Endothelial cell of umbilical vein (primary cell): ENCODE measurements at regions not wholly inside any gene's neighbourhood (a gene's known extent, or its start where the extent isn't known, plus 50 kb on each side); places are given as distances from the start of the nearest gene placed in this dataset.

Source experiments
- BruUV-seq: library from RNA; stranded (reverse); fragments of 400-500 nt; replicated peaks from 2 replicates; lab custom pipeline; 2021; lab: Mats Ljungman, UMichigan
- CTCF ChIA-PET: fragments of 300-600, 350-600 bp; sonication (Branson Sonifier 250); formaldehyde crosslinking; loops from one replicate; lab custom pipeline; 2021; ENCODE audit warnings: antibody characterized with exemption, inconsistent platforms; lab: Charles Lee
- POLR2A ChIA-PET: fragments of 300-600, 350-600 bp; sonication (Branson Sonifier 250); formaldehyde crosslinking; loops from one replicate; lab custom pipeline; 2021; ENCODE audit warnings: antibody characterized with exemption, inconsistent platforms; lab: Charles Lee
- DNase-seq: peaks from one replicate; pipeline ENCODE4 v3.0.0-alpha.2; 2011; ENCODE audit warnings: low read depth, low spot score
- FAIRE-seq: peaks from 2 replicates; lab custom pipeline; 2011; peaks lifted over from hg19 to GRCh38; lab: Jason Lieb, UNC
- H2AFZ ChIP-seq: 2 replicates; pipeline ENCODE4 v1.6.0; 2012; ENCODE audit warnings: low read depth, low read length, control low read depth, inconsistent platforms
- H3K27ac ChIP-seq: 2 replicates; pipeline ENCODE4 v1.5.1; 2011; ENCODE audit warnings: low read depth, mild to moderate bottlenecking, control low read depth, low read length, moderate library complexity; ENCODE audit not compliant: insufficient read depth
- H3K27me3 ChIP-seq, 2 experiments: 2 replicates each; pipeline versions ENCODE4 v1.6.0 to v1.6.1; 2011; ENCODE audit warnings: low read length in 2 of 2, mixed read lengths in 1 of 2; ENCODE audit not compliant: control insufficient read depth in 2 of 2, insufficient read depth in 2 of 2
- H3K36me3 ChIP-seq, 2 experiments: 2 replicates in 1 of 2; 3 replicates in 1 of 2; pipeline ENCODE4 v1.5.1; 2011; ENCODE audit warnings: low read length in 2 of 2, mild to moderate bottlenecking in 1 of 2, moderate library complexity in 1 of 2; ENCODE audit not compliant: control insufficient read depth in 2 of 2, insufficient read depth in 2 of 2; ENCODE audit errors: extremely low read depth in 1 of 2
- H3K4me1 ChIP-seq: 3 replicates; pipeline ENCODE4 v1.5.1; 2011; ENCODE audit warnings: mild to moderate bottlenecking, low read length; ENCODE audit not compliant: control insufficient read depth, insufficient read depth; ENCODE audit errors: extremely low read depth
- H3K4me2 ChIP-seq: 2 replicates; pipeline ENCODE4 v1.6.1; 2011; ENCODE audit warnings: low read length, control low read depth, mixed read lengths; ENCODE audit not compliant: insufficient read depth
- H3K4me3 ChIP-seq, 3 experiments: fragments of 200-600 bp in 1 of 3; sonication (generic), shearing (Covaris generic) in 1 of 3; replicated peaks in 1 of 3; 2 replicates each; pipeline ENCODE4 v1.5.1; 2011 to 2016; ENCODE audit warnings: control low read depth in 3 of 3, low read length in 3 of 3, mild to moderate bottlenecking in 2 of 3, inconsistent platforms in 1 of 3, low read depth in 1 of 3, moderate library complexity in 1 of 3; ENCODE audit not compliant: insufficient read depth in 1 of 3
- H3K79me2 ChIP-seq: 2 replicates; pipeline ENCODE4 v1.6.0; 2012; ENCODE audit warnings: low read length, inconsistent platforms; ENCODE audit not compliant: control insufficient read depth, insufficient read depth
- H3K9ac ChIP-seq: replicated peaks from 2 replicates; pipeline ENCODE3; 2011; ENCODE audit warnings: low read length, control low read depth; ENCODE audit not compliant: insufficient read depth; ENCODE audit errors: extremely low read depth
- H3K9me1 ChIP-seq: replicated peaks from 3 replicates; pipeline ENCODE4 v1.6.0; 2011; ENCODE audit warnings: mild to moderate bottlenecking, low read length; ENCODE audit not compliant: control insufficient read depth, insufficient read depth; ENCODE audit errors: extremely low read depth
- H3K9me3 ChIP-seq: replicated peaks from 2 replicates; pipeline ENCODE4 v1.5.1; 2012; ENCODE audit warnings: low read length, inconsistent platforms; ENCODE audit not compliant: control insufficient read depth, insufficient read depth
- H4K20me1 ChIP-seq: replicated peaks from 2 replicates; pipeline ENCODE3; 2011; ENCODE audit warnings: mild to moderate bottlenecking, low read length; ENCODE audit not compliant: control insufficient read depth, insufficient read depth; ENCODE audit errors: extremely low read depth
- EZH2 ChIP-seq: IDR thresholded peaks from 2 replicates; pipeline ENCODE4 v1.6.1; 2012; ENCODE audit warnings: borderline replicate concordance, low read depth, mild to moderate bottlenecking, moderate library complexity, low read length, inconsistent platforms; ENCODE audit not compliant: severe bottlenecking
- FOS ChIP-seq: IDR thresholded peaks from 2 replicates; pipeline ENCODE4 v1.6.1; 2011; ENCODE audit warnings: mild to moderate bottlenecking, low read length, moderate library complexity, borderline replicate concordance; ENCODE audit not compliant: insufficient read depth
- GATA2 ChIP-seq: IDR thresholded peaks from 2 replicates; pipeline ENCODE4 v1.7.0; 2011; ENCODE audit warnings: low read depth, mild to moderate bottlenecking, moderate library complexity, mixed read lengths, low read length; ENCODE audit not compliant: insufficient read length, insufficient read depth
- JUN ChIP-seq: IDR thresholded peaks from 2 replicates; pipeline ENCODE4 v1.6.1; 2011; ENCODE audit warnings: borderline replicate concordance, low read depth; ENCODE audit not compliant: insufficient read length, insufficient read depth
- MAX ChIP-seq: IDR thresholded peaks from 2 replicates; pipeline ENCODE4 v1.6.1; 2011; ENCODE audit not compliant: insufficient read depth, insufficient read length
- MYC ChIP-seq: IDR thresholded peaks from one replicate; pipeline ENCODE4 v1.6.1; 2011; ENCODE audit warnings: mild to moderate bottlenecking, low read depth, low read length
- POLR2A ChIP-seq: IDR thresholded peaks from 2 replicates; pipeline ENCODE4 v1.6.1; 2012; ENCODE audit warnings: low read depth, mild to moderate bottlenecking, control low read depth, low read length
- POLR2AphosphoS5 ChIP-seq: IDR thresholded peaks from 2 replicates; pipeline ENCODE4 v1.6.1; 2012; ENCODE audit warnings: low read depth, mild to moderate bottlenecking, control low read depth, low read length, moderate library complexity; ENCODE audit not compliant: insufficient read depth
- dilution Hi-C: fragments of 300-500 bp; cut with MboI; formaldehyde crosslinking; loops from one replicate; pipeline ENCODE4 v1.15.0; 2019; ENCODE audit warnings: low sequenced_read_pairs; ENCODE audit not compliant: extremely low pct_ligation_motif_present
- intact Hi-C: fragments of 100-400 bp; cut with micrococcal nuclease; formaldehyde crosslinking; loops from one replicate; pipeline ENCODE4 v1.10.0; 2022
- TF ChIP-seq, protein P1 (sequence below), 2 donors: IDR thresholded peaks; 1 replicate in 1 of 2; 2 replicates in 1 of 2; pipeline ENCODE4 v1.5.1; 2011; ENCODE audit warnings: low read length in 2 of 2, mild to moderate bottlenecking in 2 of 2, moderate library complexity in 2 of 2, control low read depth in 1 of 2, inconsistent platforms in 1 of 2, low read depth in 1 of 2; ENCODE audit not compliant: insufficient read depth in 1 of 2; ENCODE audit errors: extremely low read depth in 1 of 2

DNA sequence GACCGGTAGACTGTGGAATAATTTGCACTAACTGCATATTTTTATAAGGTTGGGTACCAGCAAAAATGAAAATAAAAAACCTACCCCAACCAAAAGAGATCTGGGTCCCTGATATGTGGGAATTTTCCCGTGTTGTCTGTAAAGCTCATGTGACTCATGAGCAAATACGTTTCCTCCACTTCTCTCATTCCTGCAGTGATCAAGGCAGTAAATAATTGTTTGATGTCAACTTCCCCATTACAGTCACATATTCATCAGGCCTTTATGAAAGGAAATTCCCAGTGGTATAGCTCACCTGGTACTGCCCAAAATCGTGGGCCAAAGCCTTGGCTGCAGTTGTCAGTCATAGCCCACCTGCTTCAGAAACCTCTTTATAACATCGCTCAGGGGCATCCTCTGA, 166.0 kb upstream of the ANK3 start:
- Histone ChIP-seq H3K9me3 (no peaks in the 10 kb centered on the region), H3K9ac (no peak overlapping the region), H3K27me3 (peaks cover 0 to 3% of the 10 kb centered on the region in 2 experiments), H3K36me3 (no peaks in the 10 kb centered on the region), H3K4me1 (no peaks in the 10 kb centered on the region), H3K4me2 (no peak overlapping the region), H3K4me3 (no peak overlapping the region), H2AFZ (no peak overlapping the region), H4K20me1 (no peaks in the 10 kb centered on the region), H3K9me1 (no peaks in the 10 kb centered on the region), H3K79me2 (no peaks in the 10 kb centered on the region), H3K27ac (no peak overlapping the region)
- TF ChIP-seq FOS (no peak), MAX (no peak), POLR2A (no peak), EZH2 (no peak), MYC (no peak), JUN (no peak), GATA2 (no peak), POLR2AphosphoS5 (no peak)
- TF ChIP-seq, protein P1, sequence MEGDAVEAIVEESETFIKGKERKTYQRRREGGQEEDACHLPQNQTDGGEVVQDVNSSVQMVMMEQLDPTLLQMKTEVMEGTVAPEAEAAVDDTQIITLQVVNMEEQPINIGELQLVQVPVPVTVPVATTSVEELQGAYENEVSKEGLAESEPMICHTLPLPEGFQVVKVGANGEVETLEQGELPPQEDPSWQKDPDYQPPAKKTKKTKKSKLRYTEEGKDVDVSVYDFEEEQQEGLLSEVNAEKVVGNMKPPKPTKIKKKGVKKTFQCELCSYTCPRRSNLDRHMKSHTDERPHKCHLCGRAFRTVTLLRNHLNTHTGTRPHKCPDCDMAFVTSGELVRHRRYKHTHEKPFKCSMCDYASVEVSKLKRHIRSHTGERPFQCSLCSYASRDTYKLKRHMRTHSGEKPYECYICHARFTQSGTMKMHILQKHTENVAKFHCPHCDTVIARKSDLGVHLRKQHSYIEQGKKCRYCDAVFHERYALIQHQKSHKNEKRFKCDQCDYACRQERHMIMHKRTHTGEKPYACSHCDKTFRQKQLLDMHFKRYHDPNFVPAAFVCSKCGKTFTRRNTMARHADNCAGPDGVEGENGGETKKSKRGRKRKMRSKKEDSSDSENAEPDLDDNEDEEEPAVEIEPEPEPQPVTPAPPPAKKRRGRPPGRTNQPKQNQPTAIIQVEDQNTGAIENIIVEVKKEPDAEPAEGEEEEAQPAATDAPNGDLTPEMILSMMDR (IDR thresholded peaks at IDR 0.05; ENCODE audit: extremely low read depth in 1 of 2, insufficient read depth in 1 of 2, low read depth in 1 of 2, low read length in 2 of 2) = no peak
- CTCF ChIA-PET = no interaction called here
- DNase-seq (no peak), FAIRE-seq (no peak)
- intact Hi-C loops (no loop called here), dilution Hi-C loops (no loop called here)
- BruUV-seq = no TSS peak
- POLR2A ChIA-PET = no interaction called here
